ENCODE measurements at regions not wholly inside any gene's neighbourhood (a gene's known extent, or its start where the extent isn't known, plus 50 kb on each side); places are given as distances from the start of the nearest gene placed in this dataset.

DNA sequence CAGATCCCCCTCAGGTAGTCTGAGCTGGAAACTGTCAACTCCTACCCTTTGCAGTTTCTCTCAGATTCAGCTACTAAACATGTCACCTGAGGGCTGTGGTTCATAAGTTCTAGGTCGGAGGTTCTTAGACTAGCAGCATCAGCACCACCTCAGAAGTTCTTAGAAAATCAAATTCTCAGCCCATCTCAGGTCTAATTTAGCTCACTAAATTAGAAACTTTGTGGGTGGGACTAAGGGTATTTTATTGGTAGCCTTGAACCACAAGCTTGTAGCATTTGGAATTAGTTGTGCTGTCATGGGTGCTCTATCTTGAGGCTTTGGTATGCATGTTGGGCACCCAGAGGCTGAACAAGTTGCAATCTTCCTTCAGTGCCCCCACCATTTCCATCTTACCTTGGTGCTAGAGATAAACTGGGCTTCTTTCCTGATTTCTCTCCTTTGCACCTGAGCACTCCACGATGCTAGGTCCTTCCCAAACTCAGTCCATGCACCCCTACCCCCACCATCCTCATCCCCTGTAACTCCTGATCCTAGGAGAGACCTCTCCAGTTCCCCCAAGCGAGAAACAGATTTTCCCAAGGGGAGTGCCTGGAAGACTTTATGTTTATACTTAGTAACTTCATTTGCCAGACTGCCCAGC lies 54.2 kb downstream of the S1PR1 start:
- no peak for FAIRE-seq

GRCh38 chr1:101291562-101292380 lies 55.0 kb downstream of the S1PR1 start:
- no peak for FAIRE-seq

DNA sequence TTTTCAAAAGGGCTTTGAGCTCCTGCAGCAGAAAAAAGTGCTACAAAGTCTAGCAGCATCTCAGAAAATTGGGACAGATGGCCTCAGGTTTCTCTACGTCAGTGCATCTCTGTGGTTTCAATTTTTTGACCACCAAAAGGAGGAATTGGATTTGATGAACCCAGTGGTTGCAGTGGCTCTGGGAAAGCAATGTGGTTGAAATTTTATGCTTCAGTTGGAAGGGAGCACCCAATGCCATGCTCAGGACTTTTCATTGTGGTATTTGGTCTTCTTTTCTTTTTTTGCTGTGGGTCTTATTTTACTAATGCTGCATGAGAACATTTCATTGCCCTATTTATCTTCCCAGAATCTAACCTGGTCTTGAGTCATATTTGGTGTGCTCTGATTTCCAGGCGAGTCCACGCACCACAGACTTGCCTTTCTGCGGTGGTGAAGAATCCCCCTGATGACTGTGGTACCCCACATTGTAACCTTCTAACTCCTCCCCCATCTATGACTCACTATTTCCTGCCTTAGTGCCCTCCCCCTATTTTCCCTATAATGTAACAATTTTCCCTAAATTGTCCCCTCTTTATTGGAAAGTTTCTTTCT lies 56.7 kb downstream of the S1PR1 start:
- no peak for FAIRE-seq

DNA sequence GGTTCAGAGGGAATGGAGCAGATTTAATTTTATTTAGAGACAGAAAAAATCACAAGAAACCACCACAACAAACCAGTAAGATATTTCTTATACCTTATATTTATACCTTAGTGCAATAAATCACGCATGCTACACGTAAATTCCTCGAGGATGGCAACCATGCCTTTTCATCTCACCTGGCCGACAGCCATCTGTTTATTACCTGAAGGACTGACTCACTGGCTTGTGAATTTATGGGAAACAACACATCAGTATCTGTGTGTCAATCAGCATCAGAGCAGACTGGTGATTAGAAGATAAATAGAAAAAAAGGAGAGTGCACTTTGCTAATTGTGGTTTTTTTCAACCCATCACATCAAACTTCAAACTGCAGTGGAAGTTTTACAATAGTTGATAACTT lies 58.4 kb downstream of the S1PR1 start:
- FAIRE-seq = no peak

- FAIRE-seq = no peak
Measured at GRCh38 chr1:101298663-101299062, 61.8 kb downstream of the S1PR1 start.

DNA sequence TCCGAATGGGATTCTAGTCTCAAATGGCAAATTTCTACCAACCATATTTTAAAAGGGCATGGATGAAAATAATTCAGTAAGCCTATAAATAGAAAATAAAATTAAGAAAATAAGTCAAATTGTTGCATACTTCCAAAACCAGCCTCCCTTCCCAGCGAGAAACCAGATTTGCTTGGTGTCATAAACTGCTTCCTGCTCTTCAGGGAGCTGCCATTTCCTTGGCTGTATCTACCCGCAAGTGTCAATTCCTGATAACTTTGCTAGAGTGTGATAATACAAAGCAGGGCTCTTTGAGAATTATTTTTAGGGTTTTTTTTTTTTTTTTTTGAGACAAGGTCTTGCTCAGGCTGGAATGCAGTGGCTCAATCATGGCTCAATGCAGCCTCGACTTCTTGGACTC lies 62.3 kb downstream of the S1PR1 start:
- FAIRE-seq = no peak

- no peak for FAIRE-seq
Measured at GRCh38 chr1:101299710-101300109, 62.9 kb downstream of the S1PR1 start.

DNA sequence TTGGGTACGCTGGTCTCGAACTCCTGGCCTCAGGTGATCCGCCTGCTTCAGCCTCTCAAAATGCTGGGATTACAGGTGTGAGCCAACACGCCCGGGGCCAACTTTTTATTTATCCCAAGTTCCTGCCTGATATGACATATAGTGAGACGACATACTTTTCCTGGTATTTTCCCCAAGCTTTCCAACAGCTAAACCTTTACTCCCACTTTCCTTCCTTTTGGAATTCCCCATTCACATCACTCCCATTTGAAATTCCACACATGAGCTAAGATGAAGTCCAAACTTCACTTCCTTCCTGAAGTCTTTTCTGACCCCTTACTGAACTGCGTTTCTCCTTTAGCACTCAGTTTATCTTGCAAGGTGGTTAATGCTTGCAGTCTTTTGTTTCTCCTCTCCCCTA lies 64.1 kb downstream of the S1PR1 start:
- no peak for FAIRE-seq

GRCh38 chr1:101301446-101302057 lies 64.7 kb downstream of the S1PR1 start:
- FAIRE-seq = no peak

DNA sequence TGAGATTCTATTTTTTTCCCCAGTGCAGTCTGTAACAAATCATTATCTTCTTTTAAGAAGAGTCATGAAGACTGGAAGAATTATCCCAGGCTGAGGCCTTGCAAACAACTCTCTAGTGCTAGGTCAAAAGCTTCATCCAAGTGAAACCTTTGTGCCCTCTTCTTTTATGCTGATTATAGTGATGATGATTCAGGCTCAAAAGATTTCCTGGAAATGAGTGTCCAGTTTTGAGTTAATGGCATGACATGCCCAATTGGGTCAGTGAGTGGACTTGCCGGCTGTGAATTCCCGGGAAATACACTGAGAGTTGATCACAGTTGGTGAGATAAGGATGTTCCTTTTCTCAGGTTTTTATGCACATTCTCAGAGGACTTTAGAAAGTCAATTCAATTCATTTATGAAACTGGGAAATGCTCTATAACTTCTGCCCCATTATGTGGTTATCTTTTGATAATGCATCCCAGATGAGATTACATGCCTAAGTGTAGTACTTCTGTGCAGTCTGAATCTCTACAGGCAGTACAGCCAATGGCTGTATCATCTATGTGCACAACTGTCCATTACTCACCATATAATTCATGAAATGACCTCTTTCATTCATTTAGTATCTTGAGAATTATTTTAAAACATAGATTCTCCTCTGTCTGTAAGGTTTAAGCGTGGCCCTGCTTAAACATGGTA lies 66.2 kb downstream of the S1PR1 start:
- no peak for FAIRE-seq

- FAIRE-seq = no peak
Measured at GRCh38 chr1:101307985-101308689, 71.3 kb downstream of the S1PR1 start.

- FAIRE-seq = no peak
Measured at GRCh38 chr1:101308935-101309333, 72.1 kb downstream of the S1PR1 start.

- no peak for FAIRE-seq
Measured at GRCh38 chr1:101309334-101310311, 72.8 kb downstream of the S1PR1 start.

DNA sequence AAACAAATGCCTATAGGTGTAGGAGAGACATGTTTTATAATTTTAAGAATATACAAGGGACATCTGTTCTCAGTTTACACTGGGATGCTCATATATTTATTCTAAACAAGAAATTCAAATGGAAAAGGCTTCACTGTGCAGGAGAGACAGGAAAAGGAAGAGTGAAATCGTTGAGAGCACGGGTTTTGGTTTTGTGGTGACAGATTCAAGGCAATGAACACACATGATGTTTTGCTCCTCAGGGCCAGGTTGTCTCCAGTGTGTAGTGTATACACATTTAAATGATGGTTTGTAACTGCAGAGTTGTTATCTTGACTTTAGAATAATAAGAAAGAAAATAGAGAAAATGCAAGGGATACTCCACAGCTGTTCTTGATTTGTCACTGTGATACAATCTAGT lies 73.7 kb downstream of the S1PR1 start:
- no peak for FAIRE-seq

- no peak for FAIRE-seq
Measured at GRCh38 chr1:101311146-101311920, 74.5 kb downstream of the S1PR1 start.

- FAIRE-seq = no peak
Measured at GRCh38 chr1:101312147-101312546, 75.3 kb downstream of the S1PR1 start.

DNA sequence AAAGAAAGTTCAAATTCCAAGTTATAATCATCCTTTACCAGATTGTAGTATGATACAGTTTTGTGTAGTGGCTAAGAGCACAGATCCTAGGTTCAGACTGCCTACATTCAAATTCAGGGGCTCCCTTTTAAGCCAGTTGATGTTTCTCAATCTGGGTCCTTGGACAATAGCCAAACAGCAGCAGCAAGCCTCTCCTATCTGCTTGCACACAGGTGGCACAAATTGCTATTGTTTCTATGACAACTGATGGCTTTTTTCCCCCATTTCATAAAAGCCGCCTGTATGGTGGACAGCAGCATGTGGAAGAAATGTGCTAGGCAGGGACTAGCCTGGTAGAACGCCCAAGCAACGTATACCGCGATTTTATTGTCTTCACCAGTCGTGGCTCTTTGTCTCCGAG lies 76.5 kb downstream of the S1PR1 start:
- FAIRE-seq = no peak

DNA sequence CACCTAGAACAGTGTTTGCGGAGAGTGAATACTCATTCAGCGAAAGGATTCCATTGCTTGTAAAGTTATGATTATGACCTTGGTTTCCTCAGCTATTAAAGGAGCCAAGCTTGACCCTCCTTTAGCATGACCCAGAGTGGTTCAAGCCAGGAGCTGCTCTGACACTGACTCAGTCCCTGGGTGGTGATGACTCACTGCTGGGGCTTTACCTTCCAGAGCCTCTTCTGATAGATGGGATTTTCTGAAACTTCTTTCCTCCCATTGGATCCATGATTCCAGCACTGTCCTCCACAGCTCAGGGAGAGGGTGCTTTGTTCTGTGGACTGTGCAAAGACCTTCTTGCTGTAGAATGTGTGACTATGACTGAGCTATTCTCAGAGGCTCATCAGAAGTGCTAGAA lies 77.4 kb downstream of the S1PR1 start:
- FAIRE-seq = no peak

DNA sequence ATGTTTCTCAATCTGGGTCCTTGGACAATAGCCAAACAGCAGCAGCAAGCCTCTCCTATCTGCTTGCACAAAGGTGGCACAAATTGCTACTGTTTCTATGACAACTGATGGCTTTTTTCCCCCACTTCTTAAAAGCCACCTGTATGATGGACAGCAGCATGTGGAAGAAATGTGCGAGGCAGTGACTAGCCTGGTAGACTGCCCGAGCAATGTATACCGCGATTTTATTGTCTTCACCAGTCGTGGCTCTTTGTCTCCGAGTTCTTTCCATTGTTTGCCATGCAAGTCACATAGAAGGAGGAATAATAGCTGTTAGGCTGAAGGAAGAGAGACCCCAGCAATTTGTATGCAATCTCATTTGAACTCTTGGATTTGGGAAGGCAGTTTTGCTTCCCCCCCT lies 79.4 kb downstream of the S1PR1 start:
- no peak for FAIRE-seq

GRCh38 chr1:101316799-101317198 lies 80.0 kb downstream of the S1PR1 start:
- FAIRE-seq = no peak

Data from TTC549 (cell line).